ENCODE measurements at regions not wholly inside any gene's neighbourhood (a gene's known extent, or its start where the extent isn't known, plus 50 kb on each side); places are given as distances from the start of the nearest gene placed in this dataset.
"Not testable (repeated sequence)": the region's sequence is repeated elsewhere in the genome, so short reads cannot be mapped to it uniquely, and the experiment has no call there.

GRCh38 chr1:192477630-192478029 lies 97.9 kb upstream of the RGS1 start:
- DNase-seq: no peak

DNA sequence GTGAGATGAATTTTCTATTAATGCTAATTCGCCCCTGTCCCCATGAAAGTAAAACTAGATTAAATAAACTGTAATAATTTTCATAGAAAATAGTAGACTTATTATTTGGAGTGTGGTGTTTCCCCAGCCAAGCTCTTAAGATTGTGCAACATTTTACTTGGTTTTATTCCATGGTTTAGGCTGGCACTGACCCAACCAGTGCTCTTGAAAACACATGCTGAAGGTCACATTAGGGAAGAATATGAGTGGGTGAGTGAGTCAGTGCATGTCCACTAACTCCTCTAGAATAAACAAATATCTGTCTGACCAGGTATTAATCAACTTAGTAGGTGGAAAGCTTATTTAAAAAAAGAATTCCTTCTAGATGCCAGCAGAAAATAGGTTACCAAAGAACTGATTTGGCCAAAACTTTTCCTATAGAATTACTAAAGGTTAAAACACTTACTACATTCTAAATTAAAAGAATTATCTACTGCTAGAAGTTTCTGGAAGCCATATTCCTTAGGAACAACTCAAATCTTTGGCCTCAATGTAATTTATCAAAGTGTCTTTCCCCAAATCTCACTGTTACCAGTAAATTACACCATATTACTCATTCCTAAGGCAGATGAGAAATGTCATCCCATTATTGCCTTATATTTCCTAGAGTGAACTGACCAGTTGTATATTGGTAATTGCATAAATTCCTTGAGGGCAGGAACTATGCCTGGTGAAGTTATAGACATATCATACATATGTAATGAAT lies 89.7 kb upstream of the RGS1 start:
- DNase-seq: no peak

GRCh38 chr1:192488058-192488457 lies 87.5 kb upstream of the RGS1 start:
- DNase-seq: no peak

- DNase-seq: no peak
Measured at GRCh38 chr1:192489047-192489446, 86.5 kb upstream of the RGS1 start.

DNA sequence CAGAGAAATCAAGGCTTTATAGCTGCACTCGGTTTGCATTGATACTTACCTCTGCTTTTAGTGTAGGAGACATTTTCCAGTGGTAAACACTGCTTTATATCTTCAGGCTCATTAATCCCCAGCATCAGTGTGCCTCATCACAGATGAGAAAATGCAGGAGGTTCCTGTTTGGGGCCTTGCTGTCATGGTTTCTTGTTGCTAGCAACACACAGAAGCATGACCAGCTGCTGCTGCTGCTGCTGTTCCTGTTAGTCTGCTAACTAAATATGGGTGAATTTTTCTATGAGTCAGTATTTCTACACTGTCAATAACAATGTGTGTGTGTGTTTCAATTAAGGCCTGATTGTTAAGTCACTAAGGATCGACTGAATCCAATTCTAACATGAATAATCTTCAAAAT lies 85.8 kb upstream of the RGS1 start:
- DNase-seq: no peak

DNA sequence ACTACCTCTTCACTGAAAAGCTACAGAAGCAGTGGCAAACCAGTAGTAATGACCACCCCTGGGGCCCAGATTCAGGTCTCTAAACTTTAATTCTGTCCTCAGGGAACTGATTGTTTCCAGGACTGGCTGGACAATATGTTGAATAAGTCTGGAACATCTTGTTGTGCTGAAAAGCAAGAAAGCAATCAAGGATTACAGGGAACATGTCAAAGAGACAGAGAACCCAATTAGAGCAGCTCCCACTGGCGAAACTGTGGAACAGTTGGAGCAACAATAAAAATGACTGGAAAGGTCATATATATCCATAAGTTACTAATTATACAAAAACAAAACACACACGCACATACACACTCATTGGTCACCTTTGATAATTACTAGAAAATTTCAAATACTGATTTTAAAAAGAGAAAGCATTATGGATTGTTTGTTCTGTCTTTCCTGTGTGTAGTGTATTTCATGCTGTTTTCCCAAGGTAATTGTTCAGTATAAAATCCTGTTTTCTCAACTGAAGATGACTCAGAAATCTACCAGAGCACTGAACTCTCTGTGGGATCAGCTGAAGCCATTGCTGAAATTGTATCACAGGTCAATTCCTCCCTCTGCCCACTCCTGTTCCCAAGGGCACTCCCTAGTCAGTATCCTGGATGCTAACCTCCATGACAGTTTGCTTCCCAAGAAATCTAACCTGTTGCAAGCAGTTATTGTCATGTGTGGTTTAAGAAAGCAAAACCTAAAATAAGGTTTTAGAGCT lies 83.6 kb upstream of the RGS1 start:
- DNase-seq: no peak

DNA sequence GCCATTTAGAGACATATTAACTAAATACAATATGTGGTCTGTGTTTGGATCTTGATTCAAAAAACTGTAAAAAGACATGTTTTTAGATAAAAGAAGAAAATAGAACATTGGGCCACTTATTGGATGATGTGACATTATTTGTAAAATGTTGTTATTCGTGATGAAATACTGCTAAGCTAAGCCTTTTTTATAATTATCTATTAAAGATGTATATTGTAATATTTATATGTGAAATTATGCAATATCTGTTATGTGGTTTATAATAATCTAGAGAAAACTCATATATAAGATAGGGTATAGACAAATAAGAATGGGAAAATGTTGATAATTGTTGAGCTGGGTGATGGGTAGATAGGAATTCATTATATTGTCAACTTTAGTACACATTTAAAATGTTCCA lies 82.0 kb upstream of the RGS1 start:
- no peak for DNase-seq

- no peak for DNase-seq
Measured at GRCh38 chr1:192496369-192497056, 79.1 kb upstream of the RGS1 start.

DNA sequence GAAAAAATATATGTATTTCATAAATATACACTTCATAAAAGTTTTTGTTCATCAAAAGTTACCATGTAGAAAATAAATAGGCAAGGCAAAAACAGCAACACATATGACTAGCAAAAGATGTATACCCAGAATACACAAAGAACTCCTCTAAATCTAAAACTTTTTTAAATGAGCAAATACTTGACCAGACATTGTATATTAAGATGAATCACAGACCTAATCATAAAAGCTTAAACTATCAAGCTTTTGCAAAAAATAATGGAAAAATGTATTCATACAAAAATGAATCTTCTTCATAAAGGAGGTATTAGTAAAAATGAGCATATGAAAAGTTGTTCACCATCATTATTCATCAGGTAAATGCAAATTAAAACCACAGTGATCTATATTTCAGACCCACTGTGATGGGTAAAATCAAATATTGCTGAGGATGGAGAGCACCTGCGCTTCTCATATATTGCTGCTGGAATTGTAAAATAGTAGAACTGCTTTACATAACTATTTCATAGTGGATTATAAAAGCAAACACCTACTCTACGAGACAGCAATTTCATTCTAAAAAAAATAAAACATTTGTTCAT lies 78.3 kb upstream of the RGS1 start:
- no peak for DNase-seq

DNA sequence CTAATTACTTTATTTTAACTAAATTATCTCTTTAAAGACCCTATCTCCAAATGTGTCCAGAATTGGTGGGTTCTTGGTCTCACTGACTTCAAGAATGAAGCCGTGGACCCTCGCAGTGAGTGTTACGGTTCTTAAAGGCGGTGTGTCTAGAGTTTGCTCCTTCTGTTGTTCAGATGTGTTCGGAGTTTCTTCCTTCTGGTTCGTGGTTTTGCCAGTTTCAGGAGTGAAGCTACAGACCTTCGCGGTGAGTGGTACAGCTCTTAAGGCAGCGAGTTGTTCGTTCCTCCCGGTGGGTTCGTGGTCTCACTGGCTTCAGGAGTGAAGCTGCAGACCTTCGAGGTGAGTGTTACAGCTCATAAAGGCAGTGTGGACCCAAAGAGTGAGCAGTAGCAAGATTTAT lies 77.5 kb upstream of the RGS1 start:
- not testable (repeated sequence) for DNase-seq

DNA sequence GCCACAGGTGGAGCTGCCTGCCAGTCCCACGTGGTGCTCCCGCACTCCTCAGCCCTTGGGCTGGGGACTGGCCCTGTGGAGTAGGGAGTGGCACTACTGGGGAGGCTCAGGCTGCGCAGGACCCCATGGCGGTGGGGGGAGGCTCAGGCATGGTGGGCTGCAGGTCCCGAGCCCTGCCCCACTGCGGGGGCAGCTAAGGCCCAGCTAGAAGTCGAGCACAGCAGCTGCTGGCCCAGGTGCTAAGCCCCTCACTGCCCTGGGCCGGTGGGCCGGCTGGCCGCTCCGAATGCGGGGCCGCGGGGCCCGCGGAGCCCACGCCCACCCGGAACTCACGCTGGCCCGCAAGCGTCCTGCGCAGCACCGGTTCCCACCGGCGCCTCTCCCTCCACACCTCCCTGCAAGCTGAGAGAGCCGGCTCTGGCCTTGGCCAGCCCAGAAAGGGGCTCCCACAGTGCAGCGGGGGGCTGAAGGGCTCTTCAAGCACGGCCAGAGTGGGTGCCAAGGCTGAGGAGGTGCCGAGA lies 76.5 kb upstream of the RGS1 start:
- DNase-seq: not testable (repeated sequence)

- DNase-seq: not testable (repeated sequence)
Measured at GRCh38 chr1:192500541-192500940, 75.0 kb upstream of the RGS1 start.

DNA sequence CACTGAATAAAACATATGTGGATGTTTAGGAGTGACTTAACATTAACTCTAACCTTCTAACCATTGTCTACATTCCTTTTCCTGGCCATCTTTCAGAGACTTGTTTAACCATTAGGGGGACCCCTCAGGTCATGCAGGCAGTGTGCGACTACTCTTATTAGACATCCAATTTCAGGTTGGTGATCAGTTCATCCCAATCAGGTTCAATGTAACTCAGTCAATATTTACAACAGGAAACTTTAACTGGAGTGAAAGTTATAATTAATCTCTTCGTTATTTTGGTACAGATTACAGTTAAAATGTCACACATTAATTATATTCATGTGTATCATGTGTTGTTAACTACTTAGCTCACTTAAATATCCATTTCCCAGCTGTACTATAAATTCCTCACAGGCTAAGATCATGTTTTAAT lies 68.8 kb upstream of the RGS1 start:
- DNase-seq: no peak

DNA sequence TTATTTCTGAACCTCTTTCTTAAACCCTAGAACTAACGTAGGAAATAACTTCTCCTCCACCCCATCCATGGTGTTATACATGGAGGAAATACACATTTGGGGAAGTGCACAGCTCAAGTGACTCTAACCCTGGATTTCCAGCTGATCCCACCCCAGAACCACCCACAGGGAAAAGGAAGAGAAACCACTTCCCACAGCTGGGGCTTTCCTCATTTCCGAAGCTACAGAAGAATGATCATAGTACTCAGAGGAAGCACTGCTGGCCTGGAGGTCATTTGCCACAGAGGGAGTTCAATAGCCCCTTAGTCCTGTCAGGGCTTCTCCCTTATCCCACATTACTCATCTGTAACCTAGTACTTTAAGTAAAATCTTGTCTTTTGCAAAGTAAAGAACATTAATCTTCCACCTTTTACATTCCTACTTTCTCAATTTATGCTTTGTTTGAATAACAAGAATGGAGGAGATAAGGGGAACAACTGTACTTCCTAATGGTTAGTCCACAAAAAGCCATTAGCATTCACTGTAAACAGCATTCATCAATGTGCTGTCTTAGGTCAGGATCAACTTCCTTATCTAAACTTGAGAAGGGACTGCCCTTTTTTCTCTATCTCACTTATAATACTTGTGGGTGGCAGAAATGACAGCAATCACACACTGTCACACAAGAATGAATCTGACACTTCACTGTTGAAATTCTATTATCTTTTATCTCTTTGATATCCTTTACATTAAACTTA lies 63.0 kb upstream of the RGS1 start:
- no peak for DNase-seq

DNA sequence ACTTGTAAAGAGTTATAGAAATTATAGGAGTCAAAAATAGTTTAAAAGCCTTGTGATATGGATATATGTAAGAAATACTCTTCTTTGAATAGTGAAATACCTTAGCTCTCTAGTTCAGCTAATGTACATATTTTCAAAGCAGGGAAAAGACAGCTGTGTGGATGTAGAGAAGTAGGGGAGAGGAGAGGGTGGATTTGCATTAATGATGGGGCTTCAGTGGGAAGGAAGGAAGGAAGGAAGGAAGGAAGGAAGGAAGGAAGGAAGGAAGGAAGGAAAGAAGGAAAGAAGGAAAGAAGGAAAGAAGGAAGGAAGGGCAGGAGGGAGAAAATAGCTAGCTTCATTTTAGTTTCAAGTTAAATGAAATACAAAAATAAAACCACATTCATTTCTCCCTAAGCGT lies 62.4 kb upstream of the RGS1 start:
- DNase-seq: no peak

DNA sequence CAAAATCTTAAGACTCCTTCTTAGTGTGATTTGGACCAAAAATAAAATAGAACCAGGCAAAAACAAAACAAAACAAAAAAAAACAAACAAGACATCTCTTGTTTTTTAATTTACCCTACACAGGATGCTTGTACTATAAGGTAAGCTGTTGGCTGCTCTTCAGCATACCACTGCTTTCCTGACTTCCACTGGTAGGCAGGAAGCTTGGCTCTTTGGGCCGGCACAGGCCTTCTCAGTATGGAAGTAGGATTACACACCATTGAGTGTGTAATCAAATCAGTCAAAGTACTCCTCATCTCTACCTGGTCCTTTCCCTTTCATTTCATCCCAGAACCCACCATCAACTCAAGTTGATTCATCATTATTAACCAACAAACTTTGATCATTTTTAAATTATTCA lies 61.9 kb upstream of the RGS1 start:
- no peak for DNase-seq

- DNase-seq: peak; percentile 33
Measured at GRCh38 chr1:192516776-192517297, 58.7 kb upstream of the RGS1 start.

- DNase-seq: not testable (repeated sequence)
Measured at GRCh38 chr1:192517716-192518355, 57.7 kb upstream of the RGS1 start.

DNA sequence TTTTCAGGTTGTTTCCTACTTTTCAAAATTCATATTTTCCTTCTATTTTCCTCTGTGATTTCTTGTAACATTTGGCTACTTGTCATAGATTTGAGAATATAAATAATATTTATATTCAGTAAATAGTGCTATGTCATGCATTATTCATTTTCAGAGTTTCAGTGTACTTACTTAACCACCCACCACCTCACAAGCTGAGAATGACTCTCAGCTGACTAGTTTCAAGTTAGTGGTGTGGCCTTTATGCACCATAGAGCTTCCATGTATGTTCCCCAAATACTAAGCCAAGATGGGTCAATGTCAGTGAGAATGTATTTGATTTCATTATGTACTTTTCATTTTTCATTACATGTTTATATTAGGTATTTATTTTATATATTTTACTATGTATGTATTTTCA lies 56.9 kb upstream of the RGS1 start:
- DNase-seq: no peak

- no peak for DNase-seq
Measured at GRCh38 chr1:192521734-192522133, 53.8 kb upstream of the RGS1 start.

- DNase-seq: no peak
Measured at GRCh38 chr1:192522673-192523072, 52.9 kb upstream of the RGS1 start.

GRCh38 chr1:192524223-192524622 lies 51.4 kb upstream of the RGS1 start:
- no peak for DNase-seq

Data from T-helper 9 cell (primary cell).